H1 (cell line): ENCODE measurements at regions not wholly inside any gene's neighbourhood (a gene's known extent, or its start where the extent isn't known, plus 50 kb on each side); places are given as distances from the start of the nearest gene placed in this dataset.

ENCODE experiments used
- BACH1 ChIP-seq: IDR thresholded peaks from 2 replicates; pipeline ENCODE4 v1.6.1; 2012; ENCODE audit warnings: low read length, improper control_type of control experiment
- BCL11A ChIP-seq, 2 experiments: IDR thresholded peaks; one replicate each; pipeline ENCODE4 v1.6.1; 2011; ENCODE audit warnings: low read depth in 2 of 2, low read length in 2 of 2, mild to moderate bottlenecking in 2 of 2
- BRCA1 ChIP-seq: IDR thresholded peaks from 2 replicates; pipeline ENCODE4 v1.6.1; 2012; ENCODE audit warnings: low read depth, low read length, improper control_type of control experiment
- EGR1 ChIP-seq: IDR thresholded peaks from 2 replicates; pipeline ENCODE4 v1.6.1; 2011; ENCODE audit warnings: low read depth, low read length, borderline replicate concordance
- GTF2F1 ChIP-seq: IDR thresholded peaks from 2 replicates; pipeline ENCODE4 v1.6.1; 2012; ENCODE audit warnings: low read depth, low read length, improper control_type of control experiment, borderline replicate concordance
- HDAC6 ChIP-seq: IDR thresholded peaks from one replicate; pipeline ENCODE4 v1.7.1; 2012; ENCODE audit warnings: low read depth, mild to moderate bottlenecking, inconsistent platforms, low read length, moderate library complexity
- JUND ChIP-seq: IDR thresholded peaks from 2 replicates; pipeline ENCODE4 v1.6.1; 2011; ENCODE audit warnings: mild to moderate bottlenecking, improper control_type of control experiment, low read length
- KDM1A ChIP-seq: fragments of 200-600, 300-600 bp; sonication (generic); IDR thresholded peaks from 2 replicates; pipeline ENCODE4 v1.7.1; 2016; ENCODE audit warnings: mild to moderate bottlenecking, low read length, borderline replicate concordance
- MAFK ChIP-seq: IDR thresholded peaks from 2 replicates; pipeline ENCODE4 v1.6.1; 2012; ENCODE audit warnings: low read depth, mild to moderate bottlenecking, improper control_type of control experiment, low read length
- POU5F1 ChIP-seq: IDR thresholded peaks from 2 replicates; pipeline ENCODE4 v1.6.1; 2011; ENCODE audit warnings: low read depth, mild to moderate bottlenecking, low read length, moderate library complexity
- RXRA ChIP-seq: IDR thresholded peaks from 2 replicates; pipeline ENCODE4 v1.6.1; 2011; ENCODE audit warnings: low read depth, mild to moderate bottlenecking, low read length, moderate library complexity; ENCODE audit not compliant: insufficient read depth
- SRF ChIP-seq: IDR thresholded peaks from 2 replicates; pipeline ENCODE4 v1.6.1; 2011; ENCODE audit warnings: mild to moderate bottlenecking, low read depth, low read length, moderate library complexity
- TAF7 ChIP-seq: optimal IDR thresholded peaks from 2 replicates; pipeline ENCODE3; 2011; ENCODE audit warnings: low read depth, mild to moderate bottlenecking, inconsistent platforms, low read length, moderate library complexity, borderline replicate concordance
- TF ChIP-seq, protein P1 (sequence below): fragments of 300-600 bp; sonication (generic); IDR thresholded peaks from 2 replicates; pipeline ENCODE4 v1.7.1; 2012; ENCODE audit warnings: low read length, moderate library complexity, mild to moderate bottlenecking, inconsistent platforms; ENCODE audit not compliant: insufficient replicate concordance

DNA sequence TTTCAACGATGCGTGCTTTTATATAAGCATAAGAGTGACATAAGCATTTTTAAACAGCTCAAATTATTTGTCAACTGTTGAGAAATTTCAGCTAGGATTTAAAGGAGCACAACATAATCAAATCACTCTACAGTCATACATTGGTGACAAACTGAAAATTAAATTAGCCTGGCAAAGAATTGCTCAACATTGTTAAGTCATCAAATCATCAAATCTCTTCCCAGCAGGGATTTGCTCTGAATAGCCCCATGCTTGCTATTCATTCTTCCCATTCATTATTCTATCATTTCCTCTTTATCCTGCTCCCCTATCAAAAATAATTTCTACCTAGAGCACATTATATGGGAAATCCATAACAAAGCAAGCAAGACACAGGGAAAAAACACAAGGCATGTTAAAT, 198.7 kb upstream of the LUZP2 start (continued):
- TF ChIP-seq, protein P1, sequence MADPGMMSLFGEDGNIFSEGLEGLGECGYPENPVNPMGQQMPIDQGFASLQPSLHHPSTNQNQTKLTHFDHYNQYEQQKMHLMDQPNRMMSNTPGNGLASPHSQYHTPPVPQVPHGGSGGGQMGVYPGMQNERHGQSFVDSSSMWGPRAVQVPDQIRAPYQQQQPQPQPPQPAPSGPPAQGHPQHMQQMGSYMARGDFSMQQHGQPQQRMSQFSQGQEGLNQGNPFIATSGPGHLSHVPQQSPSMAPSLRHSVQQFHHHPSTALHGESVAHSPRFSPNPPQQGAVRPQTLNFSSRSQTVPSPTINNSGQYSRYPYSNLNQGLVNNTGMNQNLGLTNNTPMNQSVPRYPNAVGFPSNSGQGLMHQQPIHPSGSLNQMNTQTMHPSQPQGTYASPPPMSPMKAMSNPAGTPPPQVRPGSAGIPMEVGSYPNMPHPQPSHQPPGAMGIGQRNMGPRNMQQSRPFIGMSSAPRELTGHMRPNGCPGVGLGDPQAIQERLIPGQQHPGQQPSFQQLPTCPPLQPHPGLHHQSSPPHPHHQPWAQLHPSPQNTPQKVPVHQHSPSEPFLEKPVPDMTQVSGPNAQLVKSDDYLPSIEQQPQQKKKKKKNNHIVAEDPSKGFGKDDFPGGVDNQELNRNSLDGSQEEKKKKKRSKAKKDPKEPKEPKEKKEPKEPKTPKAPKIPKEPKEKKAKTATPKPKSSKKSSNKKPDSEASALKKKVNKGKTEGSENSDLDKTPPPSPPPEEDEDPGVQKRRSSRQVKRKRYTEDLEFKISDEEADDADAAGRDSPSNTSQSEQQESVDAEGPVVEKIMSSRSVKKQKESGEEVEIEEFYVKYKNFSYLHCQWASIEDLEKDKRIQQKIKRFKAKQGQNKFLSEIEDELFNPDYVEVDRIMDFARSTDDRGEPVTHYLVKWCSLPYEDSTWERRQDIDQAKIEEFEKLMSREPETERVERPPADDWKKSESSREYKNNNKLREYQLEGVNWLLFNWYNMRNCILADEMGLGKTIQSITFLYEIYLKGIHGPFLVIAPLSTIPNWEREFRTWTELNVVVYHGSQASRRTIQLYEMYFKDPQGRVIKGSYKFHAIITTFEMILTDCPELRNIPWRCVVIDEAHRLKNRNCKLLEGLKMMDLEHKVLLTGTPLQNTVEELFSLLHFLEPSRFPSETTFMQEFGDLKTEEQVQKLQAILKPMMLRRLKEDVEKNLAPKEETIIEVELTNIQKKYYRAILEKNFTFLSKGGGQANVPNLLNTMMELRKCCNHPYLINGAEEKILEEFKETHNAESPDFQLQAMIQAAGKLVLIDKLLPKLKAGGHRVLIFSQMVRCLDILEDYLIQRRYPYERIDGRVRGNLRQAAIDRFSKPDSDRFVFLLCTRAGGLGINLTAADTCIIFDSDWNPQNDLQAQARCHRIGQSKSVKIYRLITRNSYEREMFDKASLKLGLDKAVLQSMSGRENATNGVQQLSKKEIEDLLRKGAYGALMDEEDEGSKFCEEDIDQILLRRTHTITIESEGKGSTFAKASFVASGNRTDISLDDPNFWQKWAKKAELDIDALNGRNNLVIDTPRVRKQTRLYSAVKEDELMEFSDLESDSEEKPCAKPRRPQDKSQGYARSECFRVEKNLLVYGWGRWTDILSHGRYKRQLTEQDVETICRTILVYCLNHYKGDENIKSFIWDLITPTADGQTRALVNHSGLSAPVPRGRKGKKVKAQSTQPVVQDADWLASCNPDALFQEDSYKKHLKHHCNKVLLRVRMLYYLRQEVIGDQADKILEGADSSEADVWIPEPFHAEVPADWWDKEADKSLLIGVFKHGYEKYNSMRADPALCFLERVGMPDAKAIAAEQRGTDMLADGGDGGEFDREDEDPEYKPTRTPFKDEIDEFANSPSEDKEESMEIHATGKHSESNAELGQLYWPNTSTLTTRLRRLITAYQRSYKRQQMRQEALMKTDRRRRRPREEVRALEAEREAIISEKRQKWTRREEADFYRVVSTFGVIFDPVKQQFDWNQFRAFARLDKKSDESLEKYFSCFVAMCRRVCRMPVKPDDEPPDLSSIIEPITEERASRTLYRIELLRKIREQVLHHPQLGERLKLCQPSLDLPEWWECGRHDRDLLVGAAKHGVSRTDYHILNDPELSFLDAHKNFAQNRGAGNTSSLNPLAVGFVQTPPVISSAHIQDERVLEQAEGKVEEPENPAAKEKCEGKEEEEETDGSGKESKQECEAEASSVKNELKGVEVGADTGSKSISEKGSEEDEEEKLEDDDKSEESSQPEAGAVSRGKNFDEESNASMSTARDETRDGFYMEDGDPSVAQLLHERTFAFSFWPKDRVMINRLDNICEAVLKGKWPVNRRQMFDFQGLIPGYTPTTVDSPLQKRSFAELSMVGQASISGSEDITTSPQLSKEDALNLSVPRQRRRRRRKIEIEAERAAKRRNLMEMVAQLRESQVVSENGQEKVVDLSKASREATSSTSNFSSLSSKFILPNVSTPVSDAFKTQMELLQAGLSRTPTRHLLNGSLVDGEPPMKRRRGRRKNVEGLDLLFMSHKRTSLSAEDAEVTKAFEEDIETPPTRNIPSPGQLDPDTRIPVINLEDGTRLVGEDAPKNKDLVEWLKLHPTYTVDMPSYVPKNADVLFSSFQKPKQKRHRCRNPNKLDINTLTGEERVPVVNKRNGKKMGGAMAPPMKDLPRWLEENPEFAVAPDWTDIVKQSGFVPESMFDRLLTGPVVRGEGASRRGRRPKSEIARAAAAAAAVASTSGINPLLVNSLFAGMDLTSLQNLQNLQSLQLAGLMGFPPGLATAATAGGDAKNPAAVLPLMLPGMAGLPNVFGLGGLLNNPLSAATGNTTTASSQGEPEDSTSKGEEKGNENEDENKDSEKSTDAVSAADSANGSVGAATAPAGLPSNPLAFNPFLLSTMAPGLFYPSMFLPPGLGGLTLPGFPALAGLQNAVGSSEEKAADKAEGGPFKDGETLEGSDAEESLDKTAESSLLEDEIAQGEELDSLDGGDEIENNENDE, result no peak
- TF ChIP-seq EGR1, result no peak
- TF ChIP-seq BCL11A (IDR thresholded peaks at IDR 0.05; ENCODE audit: low read depth in 2 of 2, low read length in 2 of 2), result no peak
- no peak for TF ChIP-seq TAF7
- TF ChIP-seq HDAC6, result no peak
- TF ChIP-seq KDM1A, result no peak
- no peak for TF ChIP-seq BACH1
- no peak for TF ChIP-seq MAFK
- no peak for TF ChIP-seq RXRA
- TF ChIP-seq BRCA1, result no peak
- TF ChIP-seq GTF2F1, result no peak
- no peak for TF ChIP-seq JUND
- no peak for TF ChIP-seq SRF
- no peak for TF ChIP-seq POU5F1
